ENCODE measurements at regions not wholly inside any gene's neighbourhood (a gene's known extent, or its start where the extent isn't known, plus 50 kb on each side); places are given as distances from the start of the nearest gene placed in this dataset.

- Histone ChIP-seq H3K4me1 (ENCODE audit: control insufficient read depth, extremely low read depth, insufficient read depth, low read length) (no peaks in the 10 kb centered on the region), H3K9me1 (ENCODE audit: control insufficient read depth, extremely low read depth, insufficient read depth, low read length) (no peaks in the 10 kb centered on the region), H2AFZ (ENCODE audit: control insufficient read depth, low read length) (no peak overlapping the region), H3K4me3 (ENCODE audit: control insufficient read depth in 2 of 3, extremely low read depth in 1 of 3, insufficient read depth in 2 of 3, low read depth in 1 of 3, low read length in 3 of 3) (no peak overlapping the region), H3K27me3 (ENCODE audit: control insufficient read depth, extremely low read depth, insufficient read depth, low read length) (no peaks in the 10 kb centered on the region), H3K27ac (ENCODE audit: control insufficient read depth, insufficient read depth, low read length) (no peak overlapping the region), H3K9ac (ENCODE audit: control insufficient read depth, extremely low read depth, insufficient read depth, low read length) (no peak overlapping the region), H4K20me1 (ENCODE audit: control insufficient read depth, extremely low read depth, insufficient read depth, low read length) (no peaks in the 10 kb centered on the region), H3K36me3 (ENCODE audit: control insufficient read depth in 2 of 2, extremely low read depth in 1 of 2, insufficient read depth in 2 of 2, low read length in 2 of 2) (no peaks in the 10 kb centered on the region), H3K4me2 (ENCODE audit: control insufficient read depth, extremely low read depth, insufficient read depth, low read depth, low read length) (no peak overlapping the region), H3K9me3 (ENCODE audit: control insufficient read depth, low read depth, low read length) (no peaks in the 10 kb centered on the region), H3K79me2 (ENCODE audit: control insufficient read depth, insufficient read depth, low read length) (no peaks in the 10 kb centered on the region)
- DNase-seq (ENCODE audit: low read depth, low spot score) (no peak), FAIRE-seq (no peak)
- dilution Hi-C loops (cut with MboI; ENCODE audit: extremely low pct_ligation_motif_present, low sequenced_read_pairs) = no loop called here
- TF ChIP-seq EZH2 (IDR thresholded peaks at IDR 0.05; ENCODE audit: low read length) (no peak), CTCF (optimal IDR thresholded peaks at IDR 0.05 in 1 of 3, IDR thresholded peaks at IDR 0.05 in 1 of 3, conservative IDR thresholded peaks at IDR 0.05 in 1 of 3; ENCODE audit: extremely low read depth in 1 of 3, insufficient read depth in 2 of 3, low read length in 3 of 3) (no peak)
Measured at GRCh38 chrX:43065978-43066377, 288.0 kb upstream of the PPP1R2C start.

- Histone ChIP-seq H3K79me2 (ENCODE audit: control insufficient read depth, insufficient read depth, low read length) (no peaks in the 10 kb centered on the region), H3K36me3 (ENCODE audit: control insufficient read depth in 2 of 2, extremely low read depth in 1 of 2, insufficient read depth in 2 of 2, low read length in 2 of 2) (no peaks in the 10 kb centered on the region), H3K4me1 (ENCODE audit: control insufficient read depth, extremely low read depth, insufficient read depth, low read length) (no peaks in the 10 kb centered on the region), H3K9ac (ENCODE audit: control insufficient read depth, extremely low read depth, insufficient read depth, low read length) (no peak overlapping the region), H3K4me3 (ENCODE audit: control insufficient read depth in 2 of 3, extremely low read depth in 1 of 3, insufficient read depth in 2 of 3, low read depth in 1 of 3, low read length in 3 of 3) (no peak overlapping the region), H3K4me2 (ENCODE audit: control insufficient read depth, extremely low read depth, insufficient read depth, low read depth, low read length) (no peak overlapping the region), H3K9me1 (ENCODE audit: control insufficient read depth, extremely low read depth, insufficient read depth, low read length) (no peaks in the 10 kb centered on the region), H2AFZ (ENCODE audit: control insufficient read depth, low read length) (no peak overlapping the region), H4K20me1 (ENCODE audit: control insufficient read depth, extremely low read depth, insufficient read depth, low read length) (no peaks in the 10 kb centered on the region), H3K27ac (ENCODE audit: control insufficient read depth, insufficient read depth, low read length) (no peak overlapping the region), H3K9me3 (ENCODE audit: control insufficient read depth, low read depth, low read length) (no peaks in the 10 kb centered on the region), H3K27me3 (ENCODE audit: control insufficient read depth, extremely low read depth, insufficient read depth, low read length) (no peaks in the 10 kb centered on the region)
- no peak for FAIRE-seq
- TF ChIP-seq CTCF (optimal IDR thresholded peaks at IDR 0.05 in 1 of 3, IDR thresholded peaks at IDR 0.05 in 1 of 3, conservative IDR thresholded peaks at IDR 0.05 in 1 of 3; ENCODE audit: extremely low read depth in 1 of 3, insufficient read depth in 2 of 3, low read length in 3 of 3) (no peak), EZH2 (IDR thresholded peaks at IDR 0.05; ENCODE audit: low read length) (no peak)
- no peak for DNase-seq (ENCODE audit: low read depth, low spot score)
- dilution Hi-C loops (cut with MboI; ENCODE audit: extremely low pct_ligation_motif_present, low sequenced_read_pairs) = no loop called here
Measured at GRCh38 chrX:43068639-43069038, 290.7 kb upstream of the PPP1R2C start.
